ENCODE measurements at regions not wholly inside any gene's neighbourhood (a gene's known extent, or its start where the extent isn't known, plus 50 kb on each side); places are given as distances from the start of the nearest gene placed in this dataset.

- Histone ChIP-seq H3K4me1 (ENCODE audit: control insufficient read depth, insufficient read depth, low read length) (no peaks in the 10 kb centered on the region), H3K9ac (ENCODE audit: control insufficient read depth, insufficient read depth, low read length) (no peak overlapping the region), H3K27me3 (replicated peaks in 1 of 2; ENCODE audit: control insufficient read depth in 2 of 2, insufficient read depth in 2 of 2, low read length in 1 of 2) (no peaks in the 10 kb centered on the region), H3K4me2 (ENCODE audit: control insufficient read depth, insufficient read depth) (no peak overlapping the region), H3K79me2 (ENCODE audit: control insufficient read depth, insufficient read depth, low read length) (no peaks in the 10 kb centered on the region), H2AFZ (ENCODE audit: control insufficient read depth, low read depth, low read length) (no peak overlapping the region), H3K36me3 (ENCODE audit: control insufficient read depth in 2 of 2, insufficient read depth in 2 of 2, low read length in 1 of 2) (no peaks in the 10 kb centered on the region), H3K9me3 (replicated peaks; ENCODE audit: control insufficient read depth, insufficient read depth, low read length) (no peaks in the 10 kb centered on the region; the same call in 2 of the 3 replicates), H3K27ac (ENCODE audit: control insufficient read depth, insufficient read depth) (no peak overlapping the region), H3K4me3 (no peak overlapping the region), H4K20me1 (ENCODE audit: control insufficient read depth, insufficient read depth) (no peaks in the 10 kb centered on the region)
- in situ Hi-C loops (cut with MboI) (no loop called here), intact Hi-C loops (cut with micrococcal nuclease; ENCODE audit: unreplicated experiment) (no loop called here)
- ChIA-PET CTCF (no interaction called here), POLR2A (no interaction called here), RAD21 (ENCODE audit: unreplicated experiment) (no interaction called here), SMC1A (ENCODE audit: uncharacterized antibody, unreplicated experiment) (no interaction called here)
- FAIRE-seq (no peak), DNase-seq (ENCODE audit: low read depth, low spot score) (no peak), ATAC-seq (no peak)
- TF ChIP-seq RCOR1 (conservative IDR thresholded peaks at IDR 0.05; ENCODE audit: low read depth, low read length) (no peak), ELK1 (IDR thresholded peaks at IDR 0.05; ENCODE audit: low read depth, low read length) (no peak), STAT1 (conservative IDR thresholded peaks at IDR 0.05) (no peak), IRF3 (IDR thresholded peaks at IDR 0.05) (no peak), ZNF24 (IDR thresholded peaks at IDR 0.05) (no peak), GABPA (IDR thresholded peaks at IDR 0.05; ENCODE audit: low read depth) (no peak), EGR1 (IDR thresholded peaks at IDR 0.05; ENCODE audit: borderline replicate concordance in 1 of 2, low read depth in 2 of 2, low read length in 2 of 2) (no peak), ZNF592 (IDR thresholded peaks at IDR 0.05) (no peak), IKZF2 (IDR thresholded peaks at IDR 0.05) (no peak), POLR2AphosphoS2 (IDR thresholded peaks at IDR 0.05; ENCODE audit: low read depth, low read length) (no peak), MEF2A (IDR thresholded peaks at IDR 0.05; ENCODE audit: insufficient read depth, low read depth, low read length) (no peak), STAT3 (IDR thresholded peaks at IDR 0.05; ENCODE audit: low read depth, low read length) (no peak), ASH2L (IDR thresholded peaks at IDR 0.05; ENCODE audit: borderline replicate concordance, low read depth) (no peak), BHLHE40 (IDR thresholded peaks at IDR 0.05; ENCODE audit: borderline replicate concordance in 1 of 2, low read depth in 2 of 2, low read length in 1 of 2) (no peak), ZNF384 (IDR thresholded peaks at IDR 0.05; ENCODE audit: borderline replicate concordance, low read depth, low read length) (no peak)
- whole genome bisulfite sequencing (ENCODE audit: insufficient coverage, insufficient replicate concordance, low lambda C conversion rate, missing lambda C conversion rate) = 20% methylated on average over 10 of the region's 10 CpGs
- no TSS peak for BruUV-seq (replicated peaks)
Observed at GRCh38 chr6:169324656-169325459, 71.2 kb upstream of the THBS2 start.
